Daoy (cell line): ENCODE measurements at regions not wholly inside any gene's neighbourhood (a gene's known extent, or its start where the extent isn't known, plus 50 kb on each side); places are given as distances from the start of the nearest gene placed in this dataset.

Experiments
- DNase-seq: peaks from one replicate; pipeline ENCODE4 v3.0.0-alpha.2; 2015; ENCODE audit warnings: low read depth

- DNase-seq, result no peak
Observed at GRCh38 chr6:147075381-147075780, 128.8 kb upstream of the STXBP5 start.

- no peak for DNase-seq
Observed at GRCh38 chr6:147077251-147077650, 127.0 kb upstream of the STXBP5 start.

- DNase-seq, result no peak
Observed at GRCh38 chr6:147078106-147078505, 126.1 kb upstream of the STXBP5 start.

GRCh38 chr6:147078602-147079001, 125.6 kb upstream of the STXBP5 start:
- DNase-seq, result peak; percentile 15

- no peak for DNase-seq
Observed at GRCh38 chr6:147080225-147080624, 124.0 kb upstream of the STXBP5 start.

GRCh38 chr6:147081076-147081609, 123.1 kb upstream of the STXBP5 start:
- no peak for DNase-seq

GRCh38 chr6:147087641-147088040, 116.6 kb upstream of the STXBP5 start:
- DNase-seq, result no peak

- no peak for DNase-seq
Observed at GRCh38 chr6:147088861-147089260, 115.4 kb upstream of the STXBP5 start.

GRCh38 chr6:147095316-147095715, 108.9 kb upstream of the STXBP5 start:
- DNase-seq, result no peak

- DNase-seq, result peak; percentile 78
Observed at GRCh38 chr6:147099974-147100373, 104.2 kb upstream of the STXBP5 start.

GRCh38 chr6:147103007-147103406, 101.2 kb upstream of the STXBP5 start:
- DNase-seq, result no peak

- DNase-seq, result no peak
Observed at GRCh38 chr6:147103694-147104093, 100.5 kb upstream of the STXBP5 start.

- no peak for DNase-seq
Observed at GRCh38 chr6:147105786-147106185, 98.4 kb upstream of the STXBP5 start.

- no peak for DNase-seq
Observed at GRCh38 chr6:147106759-147107401, 97.3 kb upstream of the STXBP5 start.

- no peak for DNase-seq
Observed at GRCh38 chr6:147108259-147108910, 95.8 kb upstream of the STXBP5 start.

GRCh38 chr6:147109707-147110106, 94.5 kb upstream of the STXBP5 start:
- DNase-seq, result no peak

GRCh38 chr6:147116056-147116455, 88.2 kb upstream of the STXBP5 start:
- no peak for DNase-seq

GRCh38 chr6:147117011-147117410, 87.2 kb upstream of the STXBP5 start:
- no peak for DNase-seq

- peak; percentile 27 for DNase-seq
Observed at GRCh38 chr6:147117580-147117979, 86.6 kb upstream of the STXBP5 start.

- DNase-seq, result no peak
Observed at GRCh38 chr6:147119310-147119709, 84.9 kb upstream of the STXBP5 start.

GRCh38 chr6:147122823-147123222, 81.4 kb upstream of the STXBP5 start:
- DNase-seq, result no peak

GRCh38 chr6:147126618-147127022, 77.6 kb upstream of the STXBP5 start:
- no peak for DNase-seq

- DNase-seq, result no peak
Observed at GRCh38 chr6:147127587-147127986, 76.6 kb upstream of the STXBP5 start.
